ENCODE measurements at regions not wholly inside any gene's neighbourhood (a gene's known extent, or its start where the extent isn't known, plus 50 kb on each side); places are given as distances from the start of the nearest gene placed in this dataset.
A peak's percentile ranks its signal among the peaks of the same experiment; 100 is the strongest.

GRCh38 chr20:1721687-1722512 is 64.3 kb upstream of the SIRPG start:
- TF ChIP-seq POLR2A (IDR thresholded peaks at IDR 0.05; ENCODE audit: low read length) (no peak), GATA1 (IDR thresholded peaks at IDR 0.05; ENCODE audit: low read depth, low read length) (no peak)
- DNase-seq, result no peak

GRCh38 chr20:1720845-1721475 is 63.4 kb upstream of the SIRPG start:
- TF ChIP-seq POLR2A (IDR thresholded peaks at IDR 0.05; ENCODE audit: low read length) (no peak), GATA1 (IDR thresholded peaks at IDR 0.05; ENCODE audit: low read depth, low read length) (no peak)
- no peak for DNase-seq

GRCh38 chr20:1720226-1720625 is 62.6 kb upstream of the SIRPG start:
- no peak for DNase-seq
- TF ChIP-seq POLR2A (IDR thresholded peaks at IDR 0.05; ENCODE audit: low read length) (no peak), GATA1 (IDR thresholded peaks at IDR 0.05; ENCODE audit: low read depth, low read length) (no peak)

- TF ChIP-seq GATA1 (IDR thresholded peaks at IDR 0.05; ENCODE audit: low read depth, low read length) (no peak), POLR2A (IDR thresholded peaks at IDR 0.05; ENCODE audit: low read length) (no peak)
- DNase-seq, result peak in 1 of 2 experiments; percentile 60
These were observed 61.2 kb upstream of the SIRPG start for GRCh38 chr20:1718604-1719384.

- TF ChIP-seq POLR2A (IDR thresholded peaks at IDR 0.05; ENCODE audit: low read length) (no peak), GATA1 (IDR thresholded peaks at IDR 0.05; ENCODE audit: low read depth, low read length) (no peak)
- no peak for DNase-seq
These were observed 55.4 kb upstream of the SIRPG start for GRCh38 chr20:1712634-1713624.

- TF ChIP-seq GATA1 (IDR thresholded peaks at IDR 0.05; ENCODE audit: low read depth, low read length) (no peak), POLR2A (IDR thresholded peaks at IDR 0.05; ENCODE audit: low read length) (no peak)
- peak; percentile 79 to 87 for DNase-seq
These were observed 54.4 kb upstream of the SIRPG start for GRCh38 chr20:1711826-1712601.

GRCh38 chr20:1711266-1711665 is 53.7 kb upstream of the SIRPG start:
- no peak for DNase-seq

GRCh38 chr20:1710484-1710883 is 52.9 kb upstream of the SIRPG start:
- no peak for DNase-seq
- no peak for TF ChIP-seq POLR2A (IDR thresholded peaks at IDR 0.05; ENCODE audit: low read length)
- TF ChIP-seq GATA1 (IDR thresholded peaks at IDR 0.05; ENCODE audit: low read depth, low read length), result no peak

More at GRCh38 chr20:1711266-1711665, 53.7 kb upstream of the SIRPG start:
- TF ChIP-seq GATA1 (IDR thresholded peaks at IDR 0.05; ENCODE audit: low read depth, low read length) (no peak), POLR2A (IDR thresholded peaks at IDR 0.05; ENCODE audit: low read length) (no peak)

GRCh38 chr20:1707588-1708449 is 50.2 kb upstream of the SIRPG start:
- TF ChIP-seq GATA1 (IDR thresholded peaks at IDR 0.05; ENCODE audit: low read depth, low read length) (no peak), POLR2A (IDR thresholded peaks at IDR 0.05; ENCODE audit: low read length) (no peak)
- peak; percentile 82 to 91 for DNase-seq

All from erythroblast (primary cell).